CD4-positive, alpha-beta T cell treated with Interleukin-15 for 4 hours (primary cell): ENCODE measurements at regions not wholly inside any gene's neighbourhood (a gene's known extent, or its start where the extent isn't known, plus 50 kb on each side); places are given as distances from the start of the nearest gene placed in this dataset.
"Not testable (repeated sequence)": the region's sequence is repeated elsewhere in the genome, so short reads cannot be mapped to it uniquely, and the experiment has no call there.

ENCODE experiments used
- DNase-seq: peaks from one replicate; pipeline ENCODE4 v3.0.0-alpha.2; 2020; ENCODE audit warnings: low spot score

- DNase-seq: no peak
Observed at GRCh38 chr10:45564303-45564959, 108.1 kb downstream of the ZFAND4 start.

GRCh38 chr10:45561952-45562351 is 110.6 kb downstream of the ZFAND4 start:
- DNase-seq: no peak

DNA sequence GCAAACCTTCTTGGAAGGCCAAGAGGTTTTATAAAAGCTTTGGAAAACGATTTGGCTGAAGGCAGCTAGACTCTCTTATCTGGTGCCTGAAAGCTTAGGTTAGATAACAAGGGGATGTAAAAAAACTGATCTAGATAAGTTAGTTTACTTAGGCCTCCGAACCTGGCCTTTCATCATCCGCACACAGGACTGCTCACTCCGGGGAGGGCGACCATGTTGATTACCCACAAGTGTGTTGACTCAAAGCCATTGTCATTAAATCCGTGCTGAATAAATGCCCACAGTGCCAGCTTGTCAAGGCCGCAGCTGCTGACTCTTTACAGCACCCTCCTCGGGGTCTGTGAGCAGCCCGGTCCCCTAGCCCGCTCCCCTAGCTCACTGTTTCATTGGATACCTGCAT is 112.3 kb downstream of the ZFAND4 start:
- DNase-seq: no peak

- DNase-seq: no peak
Observed at GRCh38 chr10:45558425-45558824, 114.1 kb downstream of the ZFAND4 start.

GRCh38 chr10:45557275-45557905 is 115.2 kb downstream of the ZFAND4 start:
- peak; percentile 17 for DNase-seq

GRCh38 chr10:45555795-45556194 is 116.8 kb downstream of the ZFAND4 start:
- DNase-seq: no peak

DNA sequence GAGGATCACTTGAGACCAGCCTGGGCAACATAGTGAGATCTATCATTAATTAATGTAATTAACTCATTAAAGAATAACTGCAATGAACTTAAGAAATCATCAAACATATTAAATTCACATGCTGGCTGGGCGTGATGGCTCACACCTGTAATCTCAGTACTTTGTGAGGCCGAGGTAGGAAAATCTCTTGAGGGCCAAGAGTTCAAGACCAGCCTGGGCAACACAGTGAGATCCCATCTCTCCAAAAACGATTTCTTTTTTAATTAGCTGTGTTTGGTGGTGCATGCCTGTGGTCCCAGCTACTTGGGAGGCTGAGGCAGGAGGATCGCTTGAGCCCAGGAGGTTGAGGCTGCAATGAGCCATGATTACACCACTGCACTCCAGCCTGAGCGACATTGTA is 117.2 kb downstream of the ZFAND4 start:
- not testable (repeated sequence) for DNase-seq

- DNase-seq: no peak
Observed at GRCh38 chr10:45553613-45554012, 119.0 kb downstream of the ZFAND4 start.

GRCh38 chr10:45553155-45553554 is 119.4 kb downstream of the ZFAND4 start:
- no peak for DNase-seq

DNA sequence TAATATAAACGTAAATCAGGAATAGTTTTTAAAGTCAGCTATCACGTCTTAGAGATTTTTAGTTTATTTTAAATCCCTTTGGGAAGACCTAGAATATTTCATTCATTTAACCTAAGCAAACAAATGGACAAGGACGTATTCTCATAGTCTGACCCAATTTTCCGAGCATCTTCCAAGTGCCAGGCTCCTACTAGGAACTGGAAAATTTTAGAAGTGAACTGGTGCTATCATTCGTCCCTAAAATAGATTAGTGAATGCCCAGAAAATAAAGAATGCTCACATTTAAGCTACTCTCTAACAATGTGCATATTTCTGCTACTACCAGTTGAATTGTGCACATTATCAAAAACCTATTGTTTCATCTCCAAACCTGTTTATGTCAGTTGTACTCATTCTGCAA is 120.1 kb downstream of the ZFAND4 start:
- DNase-seq: no peak

DNA sequence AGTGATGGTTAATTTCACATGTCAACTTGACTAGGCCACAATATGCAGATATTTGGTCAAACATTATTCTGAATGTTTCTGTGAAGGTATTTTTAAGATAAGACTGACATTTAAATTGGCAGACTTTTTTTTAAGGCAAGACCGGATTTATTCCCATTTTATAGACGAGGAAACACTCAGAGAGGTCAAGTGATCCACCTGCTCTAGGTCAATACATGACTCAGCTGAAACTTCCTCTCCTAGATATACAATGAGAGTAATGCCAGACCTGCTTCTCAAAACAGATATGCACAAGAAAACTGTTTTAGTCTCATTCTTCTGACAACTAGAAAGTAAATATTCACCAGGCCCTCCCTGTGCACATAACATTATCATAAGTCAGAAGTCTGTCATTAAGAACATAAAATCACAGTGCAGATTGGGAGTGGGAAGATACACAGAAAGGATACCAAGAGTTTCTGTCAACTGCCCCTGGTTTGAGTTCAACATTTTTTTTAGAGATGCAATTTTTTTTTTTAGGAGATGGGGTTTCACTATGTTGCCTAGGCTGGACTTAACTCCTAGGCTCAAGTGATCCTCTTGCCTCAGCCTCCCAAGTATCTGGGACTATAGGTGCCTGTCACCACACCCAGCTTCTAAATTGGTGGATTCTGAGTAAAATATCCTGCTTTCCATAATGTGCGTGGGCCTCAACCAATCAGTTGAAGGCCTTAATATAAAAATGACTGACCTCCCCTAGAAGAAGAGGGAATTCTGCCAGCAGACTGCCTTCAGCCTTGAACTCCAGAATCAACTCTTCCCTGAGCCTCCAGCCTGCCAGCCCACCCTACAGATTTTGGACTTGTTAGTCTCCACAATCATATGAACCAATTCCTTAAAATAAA is 121.4 kb downstream of the ZFAND4 start:
- no peak for DNase-seq

- no peak for DNase-seq
Observed at GRCh38 chr10:45548068-45548467, 124.5 kb downstream of the ZFAND4 start.

DNA sequence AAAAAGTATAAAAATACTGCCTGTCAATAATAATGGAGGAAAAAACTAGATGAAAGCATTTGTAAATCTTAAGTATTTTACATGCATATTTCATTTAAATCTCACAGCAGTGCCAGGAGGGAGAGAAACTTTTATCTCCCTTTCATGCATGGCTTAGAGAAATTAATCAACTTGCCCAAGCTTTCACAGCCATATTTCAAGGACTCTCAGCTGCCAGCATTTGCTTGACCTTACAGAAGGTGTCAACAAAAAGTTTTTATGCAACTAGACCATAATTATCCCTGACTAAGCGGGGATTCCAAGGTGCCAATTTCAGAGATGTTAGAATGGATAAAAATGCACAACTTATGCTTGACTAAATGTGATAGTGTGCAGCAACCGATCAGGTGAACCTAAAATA is 125.4 kb downstream of the ZFAND4 start:
- DNase-seq: no peak

DNA sequence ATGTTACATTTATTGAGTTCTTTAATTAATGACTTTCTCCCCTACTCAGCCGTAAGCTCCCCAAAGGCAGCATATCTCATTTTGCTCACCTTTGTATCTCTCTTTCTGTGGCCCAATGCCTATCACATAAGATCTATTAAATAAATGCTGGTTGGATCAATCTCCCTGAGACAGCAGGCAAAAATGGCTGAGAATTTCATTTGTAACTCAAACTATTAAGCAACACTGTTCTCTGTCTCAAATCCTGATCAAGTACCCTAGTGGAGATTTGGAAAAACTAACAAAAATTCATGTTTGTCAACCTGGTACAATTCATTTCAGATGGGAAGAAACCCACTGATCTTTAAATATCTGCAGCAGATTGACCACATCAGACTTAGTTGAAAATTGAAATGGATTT is 127.4 kb downstream of the ZFAND4 start:
- no peak for DNase-seq

DNA sequence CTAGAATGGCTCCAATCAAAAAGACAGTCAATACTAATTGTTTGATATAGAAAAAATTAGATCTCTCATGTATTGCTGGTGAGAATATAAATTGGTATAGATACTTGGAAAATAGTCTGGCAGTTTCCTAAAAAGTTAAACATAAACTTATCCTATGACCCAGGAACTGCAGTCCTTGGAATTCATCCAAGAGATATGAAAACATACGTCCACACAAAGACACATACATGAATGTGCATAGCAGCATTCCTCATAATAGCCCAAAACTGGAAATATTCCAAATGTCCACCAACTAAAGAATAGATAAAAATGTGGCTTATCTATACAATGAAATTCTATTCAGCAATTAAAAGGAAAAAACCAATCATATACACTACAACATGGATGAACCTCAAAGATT is 128.4 kb downstream of the ZFAND4 start:
- no peak for DNase-seq

- DNase-seq: not testable (repeated sequence)
Observed at GRCh38 chr10:45541032-45541431, 131.5 kb downstream of the ZFAND4 start.

DNA sequence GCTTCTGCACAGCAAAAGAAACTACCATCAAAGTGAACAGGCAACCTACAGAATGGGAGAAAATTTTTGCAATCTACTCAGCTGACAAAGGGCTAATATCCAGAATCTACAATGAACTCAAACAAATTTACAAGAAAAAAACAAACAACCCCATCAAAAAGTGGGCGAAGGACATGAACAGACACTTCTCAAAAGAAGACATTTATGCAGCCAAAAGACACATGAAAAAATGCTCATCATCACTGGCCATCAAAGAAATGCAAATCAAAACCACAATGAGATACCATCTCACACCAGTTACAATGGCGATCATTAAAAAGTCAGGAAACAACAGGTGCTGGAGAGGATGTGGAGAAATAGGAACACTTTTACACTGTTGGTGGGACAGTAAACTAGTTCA is 132.0 kb downstream of the ZFAND4 start:
- not testable (repeated sequence) for DNase-seq

DNA sequence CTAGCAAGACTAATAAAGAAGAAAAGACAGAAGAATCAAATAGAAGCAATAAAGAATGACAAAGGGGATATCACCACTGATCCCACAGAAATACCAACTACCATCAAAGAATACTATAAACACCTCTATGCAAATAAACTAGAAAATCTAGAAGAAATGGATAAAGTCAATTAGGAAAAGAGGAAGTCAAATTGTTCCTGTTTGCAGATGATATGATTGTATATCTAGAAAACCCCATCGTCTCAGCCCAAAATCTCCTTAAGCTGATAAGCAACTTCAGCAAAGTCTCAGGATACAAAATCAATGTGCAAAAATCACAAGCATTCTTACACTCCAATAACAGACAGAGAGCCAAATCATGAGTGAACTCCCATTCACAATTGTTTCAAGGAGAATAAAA is 133.0 kb downstream of the ZFAND4 start:
- DNase-seq: not testable (repeated sequence)

- no peak for DNase-seq
Observed at GRCh38 chr10:45534572-45534971, 138.0 kb downstream of the ZFAND4 start.

DNA sequence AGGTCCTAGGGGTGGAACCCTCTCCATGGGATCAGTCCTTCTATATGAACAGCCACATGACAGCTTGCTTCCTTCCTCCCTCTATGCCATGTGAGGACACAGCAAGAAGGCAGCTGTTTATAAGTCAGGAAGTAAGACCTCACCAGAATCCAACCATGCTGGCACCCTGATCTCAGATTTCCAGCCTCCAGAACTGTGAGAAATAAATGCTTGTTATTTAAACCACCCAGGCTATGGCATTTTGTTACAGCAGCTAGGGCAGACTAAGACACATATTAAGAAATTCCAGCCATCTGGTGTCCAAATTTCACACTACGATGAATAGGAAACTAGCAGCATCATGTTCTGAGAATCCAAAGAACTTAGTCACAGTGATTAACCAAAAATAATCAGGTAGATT is 140.1 kb downstream of the ZFAND4 start:
- no peak for DNase-seq

DNA sequence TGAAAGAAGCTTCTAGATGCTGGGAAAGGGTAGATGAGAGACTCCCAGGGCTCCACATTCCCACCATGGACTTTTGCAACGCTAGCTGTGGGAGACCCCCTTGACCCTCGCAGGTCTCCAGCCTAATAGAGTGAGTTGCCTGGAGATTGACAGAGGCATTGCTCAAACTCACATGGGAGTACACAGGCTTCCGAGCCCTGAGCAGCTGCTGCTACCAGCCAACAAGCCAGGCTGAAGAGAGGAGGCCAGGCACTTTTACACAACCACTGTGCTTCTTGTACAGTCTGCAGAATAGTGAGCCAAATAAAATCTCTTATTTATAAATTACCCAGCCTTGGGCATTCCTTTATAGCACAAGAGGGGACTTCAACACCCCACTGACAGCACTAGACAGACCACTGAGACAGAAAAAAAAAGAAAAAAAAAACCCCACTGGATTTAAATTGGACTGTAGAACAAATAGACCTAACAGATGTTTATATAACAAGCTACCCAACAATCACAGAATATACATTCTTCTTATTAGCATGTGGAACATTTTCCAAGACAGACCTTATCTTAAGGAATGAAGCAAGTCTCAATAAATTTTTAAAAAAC is 146.2 kb downstream of the ZFAND4 start:
- no peak for DNase-seq

- DNase-seq: no peak
Observed at GRCh38 chr10:45520476-45520875, 146.5 kb downstream of the ALOX5 start.

GRCh38 chr10:45518741-45519140 is 144.7 kb downstream of the ALOX5 start:
- no peak for DNase-seq
